HL-60 (cell line): ENCODE measurements at regions not wholly inside any gene's neighbourhood (a gene's known extent, or its start where the extent isn't known, plus 50 kb on each side); places are given as distances from the start of the nearest gene placed in this dataset.

Experiments used
- GABPA ChIP-seq: IDR thresholded peaks from 2 replicates; pipeline ENCODE4 v1.6.1; 2012; ENCODE audit warnings: low read depth
- POLR2AphosphoS5 ChIP-seq: IDR thresholded peaks from 2 replicates; pipeline ENCODE4 v1.6.1; 2012; ENCODE audit warnings: low read depth
- TF ChIP-seq, protein P1 (sequence below): IDR thresholded peaks from one replicate; pipeline ENCODE4 v1.5.1; 2011; ENCODE audit warnings: low read length, control low read depth, inconsistent platforms; ENCODE audit not compliant: insufficient read depth
- TF ChIP-seq, protein P2 (sequence below): IDR thresholded peaks from 2 replicates; pipeline ENCODE4 v1.6.1; 2012; ENCODE audit warnings: low read depth; ENCODE audit not compliant: insufficient replicate concordance

DNA sequence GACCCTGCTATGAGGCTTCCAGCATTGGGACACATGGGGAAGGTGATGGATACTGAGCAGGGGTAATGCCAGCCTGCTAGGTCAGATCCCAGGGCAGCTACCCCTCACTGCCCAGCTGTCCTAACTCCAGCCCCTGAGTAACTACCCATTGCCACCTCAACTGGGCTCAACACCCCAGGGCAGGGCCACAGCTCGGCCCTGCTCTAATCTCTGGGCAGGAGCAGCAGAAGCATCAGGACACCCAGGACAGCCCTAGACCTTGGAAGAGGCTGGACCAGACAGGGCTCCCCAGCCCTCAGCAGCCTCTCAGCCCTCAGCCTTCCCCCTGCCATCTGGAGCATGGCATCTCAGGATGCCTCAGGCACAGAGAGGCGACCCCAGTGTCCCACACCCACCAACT lies 67.4 kb upstream of the TOP1 start:
- TF ChIP-seq, protein P1, sequence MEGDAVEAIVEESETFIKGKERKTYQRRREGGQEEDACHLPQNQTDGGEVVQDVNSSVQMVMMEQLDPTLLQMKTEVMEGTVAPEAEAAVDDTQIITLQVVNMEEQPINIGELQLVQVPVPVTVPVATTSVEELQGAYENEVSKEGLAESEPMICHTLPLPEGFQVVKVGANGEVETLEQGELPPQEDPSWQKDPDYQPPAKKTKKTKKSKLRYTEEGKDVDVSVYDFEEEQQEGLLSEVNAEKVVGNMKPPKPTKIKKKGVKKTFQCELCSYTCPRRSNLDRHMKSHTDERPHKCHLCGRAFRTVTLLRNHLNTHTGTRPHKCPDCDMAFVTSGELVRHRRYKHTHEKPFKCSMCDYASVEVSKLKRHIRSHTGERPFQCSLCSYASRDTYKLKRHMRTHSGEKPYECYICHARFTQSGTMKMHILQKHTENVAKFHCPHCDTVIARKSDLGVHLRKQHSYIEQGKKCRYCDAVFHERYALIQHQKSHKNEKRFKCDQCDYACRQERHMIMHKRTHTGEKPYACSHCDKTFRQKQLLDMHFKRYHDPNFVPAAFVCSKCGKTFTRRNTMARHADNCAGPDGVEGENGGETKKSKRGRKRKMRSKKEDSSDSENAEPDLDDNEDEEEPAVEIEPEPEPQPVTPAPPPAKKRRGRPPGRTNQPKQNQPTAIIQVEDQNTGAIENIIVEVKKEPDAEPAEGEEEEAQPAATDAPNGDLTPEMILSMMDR = no peak
- TF ChIP-seq POLR2AphosphoS5 (no peak), GABPA (no peak)
- TF ChIP-seq, protein P2, sequence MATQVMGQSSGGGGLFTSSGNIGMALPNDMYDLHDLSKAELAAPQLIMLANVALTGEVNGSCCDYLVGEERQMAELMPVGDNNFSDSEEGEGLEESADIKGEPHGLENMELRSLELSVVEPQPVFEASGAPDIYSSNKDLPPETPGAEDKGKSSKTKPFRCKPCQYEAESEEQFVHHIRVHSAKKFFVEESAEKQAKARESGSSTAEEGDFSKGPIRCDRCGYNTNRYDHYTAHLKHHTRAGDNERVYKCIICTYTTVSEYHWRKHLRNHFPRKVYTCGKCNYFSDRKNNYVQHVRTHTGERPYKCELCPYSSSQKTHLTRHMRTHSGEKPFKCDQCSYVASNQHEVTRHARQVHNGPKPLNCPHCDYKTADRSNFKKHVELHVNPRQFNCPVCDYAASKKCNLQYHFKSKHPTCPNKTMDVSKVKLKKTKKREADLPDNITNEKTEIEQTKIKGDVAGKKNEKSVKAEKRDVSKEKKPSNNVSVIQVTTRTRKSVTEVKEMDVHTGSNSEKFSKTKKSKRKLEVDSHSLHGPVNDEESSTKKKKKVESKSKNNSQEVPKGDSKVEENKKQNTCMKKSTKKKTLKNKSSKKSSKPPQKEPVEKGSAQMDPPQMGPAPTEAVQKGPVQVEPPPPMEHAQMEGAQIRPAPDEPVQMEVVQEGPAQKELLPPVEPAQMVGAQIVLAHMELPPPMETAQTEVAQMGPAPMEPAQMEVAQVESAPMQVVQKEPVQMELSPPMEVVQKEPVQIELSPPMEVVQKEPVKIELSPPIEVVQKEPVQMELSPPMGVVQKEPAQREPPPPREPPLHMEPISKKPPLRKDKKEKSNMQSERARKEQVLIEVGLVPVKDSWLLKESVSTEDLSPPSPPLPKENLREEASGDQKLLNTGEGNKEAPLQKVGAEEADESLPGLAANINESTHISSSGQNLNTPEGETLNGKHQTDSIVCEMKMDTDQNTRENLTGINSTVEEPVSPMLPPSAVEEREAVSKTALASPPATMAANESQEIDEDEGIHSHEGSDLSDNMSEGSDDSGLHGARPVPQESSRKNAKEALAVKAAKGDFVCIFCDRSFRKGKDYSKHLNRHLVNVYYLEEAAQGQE = no peak
